ENCODE measurements at regions not wholly inside any gene's neighbourhood (a gene's known extent, or its start where the extent isn't known, plus 50 kb on each side); places are given as distances from the start of the nearest gene placed in this dataset.

GRCh38 chr5:108433600-108433999 is 51.7 kb upstream of the FBXL17 start:
- Histone ChIP-seq H3K4me1 (ENCODE audit: insufficient read depth) (no peaks in the 10 kb centered on the region), H3K4me2 (no peak overlapping the region), H3K9me3 (ENCODE audit: low read depth) (no peaks in the 10 kb centered on the region), H3K79me2 (no peaks in the 10 kb centered on the region), H3K27ac (no peak overlapping the region), H4K20me1 (ENCODE audit: insufficient read depth, poor library complexity, severe bottlenecking) (no peaks in the 10 kb centered on the region), H3K27me3 (no peaks in the 10 kb centered on the region), H3K4me3 (no peak overlapping the region), H3K9me2 (replicated peaks; ENCODE audit: insufficient read depth) (no peaks in the 10 kb centered on the region), H3K36me3 (replicated peaks; ENCODE audit: insufficient read depth, low read depth) (no peaks in the 10 kb centered on the region), H2AFZ (no peak overlapping the region)
- TF ChIP-seq EZH2 (IDR thresholded peaks at IDR 0.05; ENCODE audit: borderline replicate concordance) = no peak
- TF ChIP-seq EZH2phosphoT487 (IDR thresholded peaks at IDR 0.05; ENCODE audit: low read depth, severe bottlenecking, unreplicated experiment) = no peak
- TF ChIP-seq CTCF (IDR thresholded peaks at IDR 0.05; ENCODE audit: poor library complexity) = no peak
- 75% methylated on average over 3 of the region's 3 CpGs for WGBS (ENCODE audit: low lambda C conversion rate, missing lambda C conversion rate)
- DNase-seq (ENCODE audit: low spot score) = no peak

- H3K4me1 ChIP-seq (ENCODE audit: insufficient read depth) = no peaks in the 10 kb centered on the region
- no peaks in the 10 kb centered on the region for H3K36me3 ChIP-seq (replicated peaks; ENCODE audit: insufficient read depth, low read depth)
- H3K9me3 ChIP-seq (ENCODE audit: low read depth) = no peaks in the 10 kb centered on the region
- H3K27me3 ChIP-seq = no peaks in the 10 kb centered on the region
- H3K79me2 ChIP-seq = no peaks in the 10 kb centered on the region
- TF ChIP-seq EZH2 (IDR thresholded peaks at IDR 0.05; ENCODE audit: borderline replicate concordance) = no peak
- TF ChIP-seq CTCF (IDR thresholded peaks at IDR 0.05; ENCODE audit: poor library complexity) = no peak
- no peak for TF ChIP-seq EZH2phosphoT487 (IDR thresholded peaks at IDR 0.05; ENCODE audit: low read depth, severe bottlenecking, unreplicated experiment)
- no peaks in the 10 kb centered on the region for H4K20me1 ChIP-seq (ENCODE audit: insufficient read depth, poor library complexity, severe bottlenecking)
- H3K9me2 ChIP-seq (replicated peaks; ENCODE audit: insufficient read depth) = no peaks in the 10 kb centered on the region
- DNase-seq (ENCODE audit: low spot score) = no peak
- no peak overlapping the region for H2AFZ ChIP-seq
- H3K27ac ChIP-seq = no peak overlapping the region
- no peak overlapping the region for H3K4me2 ChIP-seq
- 89% methylated on average over 2 of the region's 2 CpGs for WGBS (ENCODE audit: low lambda C conversion rate, missing lambda C conversion rate)
- no peak overlapping the region for H3K4me3 ChIP-seq
Measured at GRCh38 chr5:108432024-108432423, 50.1 kb upstream of the FBXL17 start.
